HG02870 (cell line): ENCODE measurements at regions not wholly inside any gene's neighbourhood (a gene's known extent, or its start where the extent isn't known, plus 50 kb on each side); places are given as distances from the start of the nearest gene placed in this dataset.

Experiments
- ATAC-seq: cut with Tn5 transposase; IDR thresholded peaks from one replicate; pipeline ENCODE4 v1.9.1; 2021; ENCODE audit warnings: mild to moderate bottlenecking, moderate library complexity; ENCODE audit not compliant: unreplicated experiment

DNA sequence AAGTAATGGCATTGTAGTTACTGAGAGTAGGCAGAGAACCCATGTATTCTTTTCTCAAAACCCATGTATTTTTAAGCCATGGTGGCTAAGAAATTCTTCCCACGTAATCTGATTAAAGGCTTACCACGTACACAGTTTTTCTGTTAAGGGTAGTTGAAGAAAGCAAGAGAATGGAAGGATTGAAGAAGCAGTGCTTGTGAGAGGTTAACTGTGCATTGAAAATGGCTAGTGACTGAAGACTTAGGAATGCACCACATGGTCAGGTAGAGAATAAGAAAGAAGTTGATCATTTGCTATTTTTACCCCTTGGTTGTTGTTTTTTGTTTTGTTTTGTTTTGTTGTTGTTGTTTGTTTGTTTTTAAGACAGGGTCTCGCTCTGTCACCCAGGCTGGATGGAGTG lies 178.9 kb upstream of the SNX7 start:
- no peak for ATAC-seq

DNA sequence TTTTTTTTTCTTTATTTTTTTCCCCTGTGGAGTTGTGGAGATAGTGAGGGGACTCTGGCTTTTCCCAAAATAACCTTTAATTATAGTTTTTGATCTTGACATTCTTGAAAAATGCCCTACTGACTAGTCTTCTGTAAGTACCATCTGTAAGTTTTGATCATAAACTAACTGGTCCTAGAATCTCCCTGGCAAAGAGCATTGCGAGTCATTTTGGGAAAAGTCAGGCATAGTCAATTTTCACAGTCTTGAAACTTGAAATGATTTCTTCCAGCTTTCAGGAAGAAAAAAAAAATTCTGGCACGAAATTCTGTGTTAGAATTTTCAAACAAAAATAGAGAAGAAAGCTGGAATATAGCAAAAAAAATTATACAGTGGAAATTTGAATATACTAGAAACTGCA lies 181.2 kb upstream of the SNX7 start:
- ATAC-seq, result no peak

DNA sequence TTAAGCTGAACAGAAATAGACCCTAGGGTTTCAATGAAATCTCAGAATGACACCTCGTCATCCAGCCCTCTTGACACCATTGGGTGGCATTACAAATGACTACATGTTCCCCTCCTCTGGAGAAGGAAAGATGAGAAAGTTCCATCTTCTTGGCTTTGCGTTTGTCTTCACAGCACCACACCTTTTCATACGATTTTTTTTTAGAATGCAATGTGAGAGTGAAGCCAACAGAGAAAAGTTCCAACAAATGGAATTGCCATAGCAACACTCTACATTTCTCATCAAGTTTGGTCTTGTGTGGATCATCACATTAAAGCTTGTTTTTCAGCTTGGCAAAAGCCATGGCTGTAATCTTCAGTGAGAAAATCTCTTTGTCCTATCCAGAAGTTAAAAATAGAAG lies 183.4 kb upstream of the SNX7 start:
- ATAC-seq, result no peak

DNA sequence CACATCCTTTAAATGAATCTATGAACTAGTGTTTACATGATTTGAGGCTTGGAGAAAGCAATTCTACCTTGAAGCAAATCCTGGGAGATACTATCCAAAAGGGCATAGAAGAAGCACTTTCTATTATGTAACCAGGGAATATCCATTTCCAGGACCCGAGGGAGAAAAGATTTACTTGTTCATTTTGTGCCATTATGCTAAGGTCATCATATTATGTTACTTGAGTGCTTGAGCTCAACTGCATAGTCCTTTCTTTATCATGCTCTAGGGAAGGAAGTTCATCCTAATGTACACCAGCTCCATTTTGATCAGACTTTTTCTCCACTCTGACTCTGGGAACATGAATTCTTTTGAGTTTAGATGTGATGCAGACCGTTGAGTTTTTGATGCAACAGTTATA lies 188.6 kb upstream of the SNX7 start:
- ATAC-seq, result no peak

DNA sequence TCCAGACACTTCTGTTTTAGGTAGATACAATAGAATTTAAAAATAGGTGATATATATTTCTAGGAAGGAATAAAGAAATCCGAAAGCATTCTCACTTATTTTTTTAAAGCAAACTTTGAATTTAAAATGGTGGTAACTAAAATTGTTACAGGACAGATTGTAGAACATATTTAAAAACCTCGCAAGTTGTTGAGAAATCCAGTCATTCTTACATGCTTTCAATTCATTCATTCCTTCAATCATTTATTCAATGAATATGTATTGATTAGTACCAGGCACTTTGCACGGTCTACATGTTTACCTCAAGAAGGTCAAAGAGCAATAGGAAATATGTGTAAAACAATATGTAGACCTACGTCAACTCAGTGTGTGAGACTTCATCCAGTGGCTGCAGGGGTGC lies 189.9 kb upstream of the SNX7 start:
- no peak for ATAC-seq

DNA sequence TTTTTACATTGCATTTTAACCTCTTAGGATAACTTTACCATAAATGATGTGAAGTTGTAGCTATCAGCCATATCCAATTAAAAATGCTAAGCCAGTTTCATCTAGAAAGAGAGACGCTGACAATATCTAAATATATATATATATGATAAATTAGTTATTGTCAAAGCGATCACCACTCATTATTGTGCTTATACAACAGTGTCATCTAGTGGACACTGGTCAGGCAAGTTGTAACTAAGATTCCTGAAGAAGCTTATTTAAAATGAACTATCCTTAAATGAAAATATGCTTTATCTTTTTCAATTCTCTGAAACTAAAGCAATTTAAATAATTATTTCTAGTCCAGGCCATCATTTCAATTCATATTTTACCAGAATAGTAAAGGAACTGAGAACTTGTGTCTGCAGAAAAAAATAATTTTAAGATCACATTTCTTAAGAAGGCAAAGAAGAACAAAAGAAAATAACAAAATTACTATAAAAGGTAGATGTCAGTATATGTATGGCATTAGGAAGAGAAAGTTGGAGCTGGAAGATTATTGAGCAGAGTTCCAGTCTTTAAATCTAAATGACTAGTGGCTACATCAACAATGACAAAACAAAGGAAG lies 193.3 kb upstream of the SNX7 start:
- ATAC-seq, result no peak

DNA sequence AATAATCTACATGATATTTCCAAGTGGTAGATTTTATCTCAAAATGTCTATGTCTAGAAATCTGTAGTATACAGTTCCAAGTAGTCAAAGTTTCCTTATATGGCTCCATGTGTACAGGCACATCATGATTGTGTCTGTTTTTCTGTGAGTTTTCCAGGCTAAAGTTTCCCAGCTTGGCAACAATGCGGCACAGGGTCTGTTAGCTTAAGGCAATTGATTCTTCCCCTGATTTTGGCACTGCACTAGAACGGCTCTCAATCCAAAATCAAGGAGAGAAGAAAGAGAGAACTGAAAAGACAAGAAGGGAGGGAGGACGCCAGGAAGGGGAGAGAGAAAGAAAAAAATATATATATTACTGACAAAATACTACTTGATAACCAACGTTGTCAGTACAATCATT lies 193.9 kb upstream of the SNX7 start:
- ATAC-seq, result no peak

DNA sequence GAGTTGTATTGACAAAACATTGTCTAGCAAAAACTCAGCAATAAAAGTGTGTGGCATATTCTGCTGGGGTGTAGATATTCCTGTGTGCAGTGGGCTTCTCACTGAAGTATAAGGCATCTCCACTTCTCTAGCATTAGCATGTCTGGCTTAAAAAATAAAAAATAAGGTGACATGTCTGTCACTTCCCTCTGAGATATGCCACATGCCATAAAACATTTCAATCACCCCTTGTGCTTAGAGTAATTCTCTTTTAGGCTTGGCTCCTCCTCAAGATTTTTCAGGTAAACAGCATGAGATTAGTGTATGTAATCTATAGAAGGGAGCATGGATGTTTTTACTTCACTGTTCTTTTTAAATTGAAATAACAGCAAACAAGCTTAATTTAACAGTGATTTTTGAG lies 194.4 kb upstream of the SNX7 start:
- no peak for ATAC-seq

DNA sequence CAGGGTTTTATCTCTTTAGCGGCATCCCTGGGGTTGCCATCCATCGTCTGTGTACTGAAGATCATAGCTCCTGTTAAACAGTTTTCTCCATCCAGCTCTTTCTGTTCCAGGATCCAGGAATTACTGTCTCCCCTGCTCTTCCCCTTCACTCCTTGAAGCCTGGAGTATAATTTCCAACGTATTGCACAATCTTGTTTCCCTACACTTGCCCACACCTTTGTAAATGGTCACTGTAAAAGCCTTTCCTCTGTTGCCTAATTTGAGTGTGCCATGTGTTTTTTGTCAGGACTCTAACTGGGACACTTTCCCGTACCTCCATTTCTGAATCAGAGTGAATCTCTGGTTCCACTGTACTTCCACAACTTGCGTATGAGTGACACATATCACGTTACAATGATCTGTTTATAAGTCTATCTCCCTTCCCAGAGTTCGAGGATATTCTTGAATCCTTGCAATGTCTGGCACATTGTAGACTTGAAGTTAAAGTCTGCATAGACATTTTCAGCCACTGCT lies 199.6 kb upstream of the SNX7 start:
- no peak for ATAC-seq

DNA sequence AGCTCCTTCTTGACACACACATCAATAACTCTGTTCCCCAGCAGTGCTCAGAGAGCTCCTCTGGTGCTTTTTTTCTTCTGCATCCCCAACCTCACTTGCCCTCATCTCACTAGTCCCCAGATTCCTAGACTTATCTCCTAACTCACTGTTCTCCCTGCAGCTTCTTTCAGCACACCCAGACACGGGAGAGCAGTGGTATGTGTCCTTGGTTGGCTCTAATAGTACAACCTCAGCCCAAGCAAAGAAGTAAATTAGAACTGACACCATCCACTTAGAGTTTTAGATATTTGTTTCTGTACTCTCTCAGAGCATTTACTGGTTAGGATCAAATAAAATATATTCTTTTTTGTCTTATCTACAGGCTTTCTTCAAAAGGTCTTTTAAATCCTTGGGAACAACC lies 201.4 kb upstream of the SNX7 start:
- no peak for ATAC-seq

DNA sequence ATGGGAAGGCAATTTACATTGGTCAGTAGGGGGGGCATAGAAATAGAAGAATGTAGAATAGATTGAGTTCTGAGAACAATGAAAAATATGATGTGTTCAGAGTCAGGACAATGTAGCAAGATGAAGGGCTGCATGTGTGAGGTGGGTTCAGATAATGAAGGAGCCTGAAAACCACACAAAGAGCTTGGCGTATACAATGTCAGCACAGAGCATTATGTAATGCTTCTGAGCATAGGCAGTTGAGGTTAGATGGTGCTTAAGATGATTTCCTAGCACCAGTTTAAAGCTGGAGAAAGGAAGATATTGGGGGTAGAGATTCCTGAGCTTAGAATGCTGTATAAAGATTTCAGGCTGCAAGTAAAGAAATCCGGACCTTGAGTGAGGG lies 202.0 kb upstream of the SNX7 start:
- ATAC-seq, result no peak

DNA sequence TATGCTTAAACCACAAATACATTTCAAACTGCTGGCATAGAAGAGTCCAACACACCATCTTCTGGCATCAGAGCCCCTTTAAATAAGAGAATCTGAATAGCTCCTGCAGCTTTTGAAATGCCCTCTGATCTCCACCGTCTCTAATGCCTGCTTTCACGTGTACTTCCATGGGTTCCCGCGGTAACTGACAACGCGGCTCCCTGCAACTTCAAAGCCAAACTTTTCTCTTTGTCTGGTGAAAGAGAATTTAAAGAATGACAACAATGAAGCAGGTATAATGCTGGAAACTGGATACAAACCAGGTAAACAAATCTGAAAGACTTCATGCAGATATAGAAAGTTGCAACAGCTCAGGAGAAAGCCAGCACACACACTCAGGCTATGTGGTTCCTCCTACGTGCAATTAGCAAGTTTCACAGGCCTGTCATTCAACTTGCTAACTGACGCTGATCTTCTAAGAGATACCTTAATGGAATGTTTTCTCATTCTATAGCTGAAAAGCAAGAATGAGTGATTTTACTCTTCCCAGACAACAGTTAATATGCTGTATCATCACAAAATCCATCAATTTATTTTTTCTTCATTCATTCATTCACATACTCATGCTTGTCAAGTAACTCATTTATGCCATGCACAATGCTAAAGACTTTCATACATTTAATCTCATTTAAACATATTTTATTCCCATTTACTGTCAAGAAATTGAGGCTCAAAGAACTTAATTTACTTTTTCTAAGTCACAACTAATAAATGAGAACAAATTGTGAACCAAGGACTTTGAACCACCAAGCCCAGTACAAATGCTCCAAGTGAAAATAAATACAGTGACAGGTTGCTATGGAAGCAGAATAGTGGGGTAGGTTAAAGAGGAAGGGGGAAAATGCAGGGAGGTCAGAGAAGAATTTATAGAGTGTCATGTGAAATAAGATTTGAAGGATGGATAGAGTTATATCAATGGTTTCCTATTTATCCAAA lies 202.7 kb upstream of the SNX7 start:
- no peak for ATAC-seq

DNA sequence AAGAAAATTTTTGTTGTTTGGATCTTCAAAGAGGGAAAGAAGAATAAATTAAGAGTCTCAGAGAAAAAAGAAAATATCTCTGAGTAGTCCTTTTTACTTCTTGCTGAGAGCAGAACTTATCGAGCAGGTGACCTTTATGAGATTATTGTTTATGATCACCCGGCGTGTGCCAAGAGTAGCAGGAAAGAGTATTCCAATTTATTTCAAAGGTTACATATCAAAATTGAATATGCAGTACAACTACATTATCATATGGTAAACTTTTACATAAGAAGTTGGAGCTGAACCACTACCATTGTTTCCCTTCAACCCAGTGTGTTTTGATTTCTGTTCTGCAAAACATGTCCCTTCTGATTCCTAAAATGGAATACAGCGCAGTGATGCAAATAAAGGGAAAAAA lies 204.3 kb upstream of the SNX7 start:
- ATAC-seq, result no peak

DNA sequence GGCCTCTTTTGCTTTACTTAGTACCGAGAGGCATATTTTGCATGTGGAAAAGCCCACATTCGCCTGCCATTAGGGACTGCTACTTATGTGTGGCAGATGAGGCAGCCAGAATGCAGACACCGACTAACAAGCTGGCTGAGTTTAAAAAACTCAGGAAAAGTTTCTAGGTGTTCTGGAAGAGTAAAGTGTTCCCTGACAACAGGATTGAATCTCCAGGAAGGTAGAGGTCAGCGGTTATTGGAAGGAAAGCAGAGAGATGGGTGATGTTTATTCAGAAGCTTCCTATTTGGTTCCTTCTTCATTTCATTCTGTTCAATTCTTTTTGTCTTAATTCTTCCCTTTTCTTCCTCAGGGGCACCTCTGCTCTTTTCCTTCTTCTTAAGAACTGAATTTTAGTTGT lies 206.9 kb upstream of the SNX7 start:
- ATAC-seq, result no peak

DNA sequence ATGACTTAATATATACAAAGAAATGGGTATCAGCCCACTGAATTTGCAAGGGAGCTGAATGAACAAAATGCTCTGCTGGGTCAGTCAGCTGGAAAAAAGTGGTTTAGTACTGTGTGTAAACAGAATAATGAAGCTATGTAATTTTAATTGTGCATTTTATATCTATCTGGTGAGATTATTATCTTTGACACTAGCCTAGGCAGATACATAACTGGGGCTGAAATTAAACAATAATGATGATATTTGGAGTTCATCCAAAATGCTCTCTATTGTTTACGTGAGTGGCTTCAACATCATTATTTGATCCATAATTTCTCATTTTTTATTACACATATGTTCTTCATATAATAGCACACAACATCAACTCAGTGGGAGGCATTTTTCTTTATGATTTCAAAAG lies 208.5 kb upstream of the SNX7 start:
- no peak for ATAC-seq

DNA sequence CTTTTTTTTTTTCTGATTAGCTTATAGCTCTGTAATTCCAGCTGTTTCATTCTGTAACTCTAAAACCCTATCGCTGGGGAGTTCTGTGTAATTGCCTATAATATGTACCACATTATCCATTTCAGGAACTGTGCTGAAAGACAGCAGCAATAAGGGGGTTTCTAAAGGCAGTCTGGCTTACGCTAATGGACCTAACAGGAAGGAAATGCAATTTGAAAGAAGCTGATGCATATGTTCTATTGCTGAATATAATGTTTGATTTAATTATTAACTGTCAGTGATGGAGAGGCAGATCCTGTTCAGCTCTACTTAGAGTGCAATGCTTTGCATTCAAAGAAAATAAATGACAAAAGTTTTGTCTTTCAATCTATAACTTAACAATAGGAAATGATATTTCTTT lies 209.4 kb upstream of the SNX7 start:
- no peak for ATAC-seq

DNA sequence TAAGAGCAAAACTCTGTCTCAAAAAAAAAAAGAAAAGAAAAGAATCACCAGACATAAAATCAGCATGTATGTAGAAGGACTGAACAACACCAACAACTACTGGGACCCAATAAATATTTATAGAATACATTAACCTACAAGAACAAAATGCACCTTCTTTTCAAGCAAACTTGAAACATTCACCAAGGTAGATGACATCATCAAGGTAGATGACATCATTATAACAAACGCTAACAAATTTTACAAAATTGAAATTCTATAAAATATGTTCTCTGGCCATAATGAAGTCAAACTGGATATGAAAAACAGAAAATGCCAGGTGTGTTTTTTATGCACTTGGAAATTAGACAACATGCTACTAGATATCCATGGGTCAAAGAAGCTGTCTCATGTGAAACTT lies 220.2 kb upstream of the SNX7 start:
- ATAC-seq, result no peak

DNA sequence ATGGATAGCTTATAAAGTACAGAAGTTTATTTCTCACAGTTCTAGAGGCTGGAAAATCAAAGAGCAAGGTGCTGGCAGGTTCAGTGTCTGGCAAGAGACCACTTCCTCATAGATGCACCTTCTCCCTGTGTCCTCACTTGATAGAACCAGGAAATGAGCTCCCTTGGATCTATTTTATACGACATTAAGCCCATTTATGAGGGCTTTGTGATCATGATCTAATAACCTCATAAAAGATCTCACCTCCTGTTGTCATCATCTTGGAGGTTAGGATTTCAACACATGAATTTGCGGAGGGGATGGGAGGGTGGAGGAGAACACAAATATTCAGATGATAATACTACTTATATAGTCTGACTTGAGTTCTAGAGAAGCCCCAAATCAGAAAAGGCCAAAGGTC lies 222.1 kb upstream of the SNX7 start:
- no peak for ATAC-seq

DNA sequence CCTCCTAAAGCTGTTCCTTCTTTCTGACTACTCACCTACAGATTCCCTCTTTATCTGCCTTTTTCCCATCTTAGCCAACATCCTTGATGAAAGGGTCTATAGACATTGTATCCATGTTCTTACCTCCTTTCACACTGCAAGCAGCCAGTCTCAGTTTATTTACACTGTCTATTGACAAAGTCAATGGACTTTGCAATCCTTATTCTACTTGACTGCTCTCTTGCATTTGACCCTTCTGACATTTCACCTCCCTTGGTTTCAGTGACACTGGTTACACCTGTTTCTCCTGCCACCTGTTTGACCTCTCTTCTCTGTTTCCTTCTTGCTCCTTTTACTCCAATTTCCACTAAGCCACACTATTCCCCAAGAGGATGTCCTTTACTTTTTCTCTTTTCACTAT lies 224.0 kb upstream of the SNX7 start:
- ATAC-seq, result no peak

DNA sequence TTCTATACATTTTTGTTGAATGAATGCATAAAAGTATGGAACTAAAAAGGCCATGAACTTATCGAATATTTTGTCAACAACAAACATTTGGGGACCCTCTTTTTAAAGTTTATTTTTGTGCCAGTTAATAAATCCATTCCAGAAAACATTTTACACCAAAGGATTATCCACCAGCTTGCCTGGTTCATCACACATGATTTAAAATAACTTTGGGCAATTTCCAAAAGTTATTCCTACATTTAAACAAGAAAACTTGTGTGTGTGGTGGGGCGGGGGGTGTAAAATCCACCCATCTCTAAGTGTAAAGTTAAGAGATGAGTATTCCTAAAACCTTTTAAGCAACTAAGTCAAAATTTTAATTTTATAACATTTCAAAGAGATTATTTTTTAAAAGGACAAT lies 224.5 kb upstream of the SNX7 start:
- ATAC-seq, result no peak

DNA sequence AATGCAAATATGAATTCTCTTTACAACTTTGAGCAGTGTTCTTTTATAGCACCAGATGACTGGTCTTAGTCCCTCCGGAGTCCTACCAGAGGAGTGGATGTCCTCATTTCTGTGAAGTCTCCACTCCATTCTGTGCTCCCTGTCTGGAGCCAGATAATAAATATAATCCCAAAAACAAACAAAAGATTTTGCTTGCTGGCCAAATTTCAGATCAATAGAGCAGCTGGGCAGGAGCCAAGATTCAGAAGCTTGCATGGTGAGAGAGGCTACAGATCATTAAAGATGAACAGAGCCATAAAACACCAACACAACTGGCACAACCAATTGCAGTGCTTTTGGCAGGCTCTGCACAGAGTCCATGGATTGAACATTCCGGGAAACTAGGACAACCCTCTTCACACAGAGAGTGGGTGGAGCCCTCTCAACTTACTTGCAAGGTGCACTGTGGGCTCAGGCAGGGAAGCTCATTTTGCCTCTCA lies 231.5 kb upstream of the SNX7 start:
- no peak for ATAC-seq

DNA sequence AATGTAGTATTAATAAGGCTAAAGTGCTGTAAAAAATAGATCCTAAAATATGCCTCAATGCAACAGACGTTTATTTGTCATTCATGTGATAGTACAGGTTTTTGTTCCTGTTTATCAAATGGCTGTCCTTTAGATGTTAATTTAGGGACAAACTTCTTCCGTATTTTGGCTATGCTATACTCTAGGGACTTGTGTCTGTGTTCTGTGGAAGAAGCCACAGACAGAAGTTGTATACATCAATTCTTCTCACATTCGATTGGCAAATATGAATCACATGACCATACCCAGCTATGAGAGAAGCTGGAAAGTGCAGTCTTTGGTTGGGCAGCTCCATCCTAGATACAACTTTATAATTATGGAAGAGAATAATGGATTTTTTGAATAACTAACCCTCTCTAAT lies 232.7 kb upstream of the SNX7 start:
- no peak for ATAC-seq
